ENCODE measurements at regions not wholly inside any gene's neighbourhood (a gene's known extent, or its start where the extent isn't known, plus 50 kb on each side); places are given as distances from the start of the nearest gene placed in this dataset.
"Not testable (repeated sequence)": the region's sequence is repeated elsewhere in the genome, so short reads cannot be mapped to it uniquely, and the experiment has no call there.

DNA sequence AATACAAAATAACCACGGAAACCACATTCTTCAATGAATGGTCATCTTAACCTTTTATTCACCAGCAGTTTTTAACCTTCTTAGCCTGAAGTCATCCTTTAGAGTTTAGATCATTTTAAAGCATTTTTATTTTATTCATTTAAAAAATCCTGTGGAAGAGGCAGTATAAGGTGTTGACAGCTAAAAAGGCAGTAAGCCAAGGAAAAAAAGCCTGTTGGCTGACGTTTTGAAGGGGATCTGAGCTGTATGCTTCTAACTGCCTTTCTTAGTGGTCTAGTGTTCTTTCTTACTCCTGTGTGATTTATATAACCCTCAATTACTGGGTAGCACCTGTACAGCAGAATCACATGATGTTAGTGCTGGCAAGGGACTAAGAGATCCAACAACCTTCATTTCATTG, 438.3 kb upstream of the SEL1L start:
- FAIRE-seq = no peak

DNA sequence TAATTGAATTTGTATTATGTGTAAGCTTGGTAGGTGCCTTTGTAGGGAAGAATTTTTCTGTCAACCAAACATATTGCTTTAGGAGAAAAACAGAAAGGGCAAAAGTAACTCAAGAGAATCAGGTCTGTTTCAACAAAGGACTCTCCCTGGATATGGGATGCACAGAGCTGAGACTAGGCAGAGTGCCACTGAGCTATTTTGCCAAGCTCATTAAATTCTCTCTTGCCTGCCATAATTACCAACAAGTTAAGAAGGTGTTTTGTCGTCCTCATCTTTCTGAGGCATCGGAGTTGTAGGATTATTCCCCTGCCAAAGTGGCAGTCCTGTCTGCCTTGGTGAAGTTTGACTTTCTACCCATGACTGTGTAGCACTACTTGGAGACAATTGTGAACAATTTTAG, 438.9 kb upstream of the SEL1L start:
- no peak for FAIRE-seq

DNA sequence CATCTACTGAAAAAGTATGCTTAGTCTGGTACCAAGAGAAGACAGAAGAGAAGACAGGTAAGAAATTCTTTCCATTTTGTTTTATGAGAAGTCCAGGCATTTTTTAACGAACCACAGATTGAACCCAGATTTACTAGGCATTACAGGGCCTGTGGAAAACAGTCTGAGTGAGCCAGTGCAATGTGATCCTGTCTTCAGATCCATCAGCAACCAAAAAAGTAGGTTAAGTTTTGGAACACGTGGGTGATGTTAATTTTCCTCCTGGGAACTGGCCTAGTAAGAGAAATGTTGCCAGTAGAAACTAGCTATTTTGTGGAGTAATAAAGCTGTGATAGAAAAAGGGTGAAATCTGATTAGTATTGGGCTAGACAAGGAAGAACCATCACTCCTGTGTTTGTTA, 440.9 kb upstream of the SEL1L start:
- no peak for FAIRE-seq

DNA sequence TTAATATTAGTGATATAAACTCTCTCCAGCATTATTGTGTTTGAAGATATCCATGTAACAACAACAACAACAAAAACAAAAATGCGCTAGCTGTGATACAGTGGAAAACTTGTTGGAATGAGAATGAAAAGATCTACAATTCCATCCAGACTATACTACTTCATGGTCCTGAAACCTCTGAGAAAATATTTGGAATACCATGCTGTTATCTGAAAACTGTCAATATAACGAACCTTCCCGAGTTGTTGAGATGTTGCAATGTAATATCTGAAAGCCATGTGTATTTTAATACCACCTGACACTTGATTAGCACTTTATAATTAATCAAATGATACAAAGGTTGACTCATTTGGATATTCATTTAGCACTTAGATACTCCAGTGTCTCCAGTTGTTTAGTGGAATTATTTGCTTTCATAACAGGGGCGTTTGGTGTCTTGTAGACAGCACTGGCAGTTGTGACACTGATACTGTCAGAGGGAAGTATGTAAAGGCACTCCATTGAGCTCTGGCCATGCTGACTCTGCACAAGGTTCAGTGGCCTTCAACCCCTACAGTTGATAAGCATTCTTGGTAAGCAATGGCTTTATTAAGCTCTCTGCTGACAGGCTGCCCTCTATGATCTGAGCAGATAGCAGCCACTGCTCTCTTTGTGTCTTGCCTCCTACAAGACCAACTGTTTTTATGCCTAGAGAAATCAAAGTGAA, 447.1 kb upstream of the SEL1L start:
- no peak for FAIRE-seq

DNA sequence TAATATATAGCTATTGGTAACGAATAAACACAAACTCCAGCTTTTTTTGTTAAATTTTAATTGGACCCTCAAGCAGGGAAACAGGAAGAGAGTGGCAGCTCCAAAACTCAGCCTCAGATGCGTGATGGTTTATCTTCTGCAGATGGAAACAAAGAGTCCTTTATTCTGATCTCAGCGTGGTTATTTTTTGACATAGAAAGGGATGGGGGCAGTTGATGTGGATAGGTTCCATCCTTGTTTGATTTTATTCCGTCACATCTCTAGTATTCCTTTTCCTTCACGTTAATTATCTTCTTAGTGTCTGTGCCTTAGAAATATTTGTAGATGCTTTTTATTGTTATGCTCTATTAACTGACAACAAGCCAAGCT, 447.6 kb upstream of the SEL1L start:
- FAIRE-seq = no peak

DNA sequence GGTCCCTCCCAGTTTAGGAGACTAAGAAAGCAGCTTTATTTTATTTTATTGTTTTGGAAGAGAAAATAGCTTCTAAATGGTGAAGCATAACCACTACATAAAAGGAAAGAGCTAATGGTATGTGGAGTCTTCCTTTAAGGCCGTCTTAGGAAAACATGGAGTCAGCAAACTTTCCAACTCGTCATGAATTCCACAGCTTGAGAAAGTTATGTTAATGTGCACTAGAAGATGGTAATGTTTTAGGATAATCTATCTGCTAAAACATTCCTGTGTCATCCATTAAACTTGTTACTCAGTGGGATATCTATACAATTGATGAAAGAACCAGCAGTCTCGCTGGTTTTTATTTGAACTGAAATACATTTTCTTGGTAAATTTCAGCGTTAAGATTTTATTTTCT, 448.4 kb upstream of the SEL1L start:
- FAIRE-seq = no peak

DNA sequence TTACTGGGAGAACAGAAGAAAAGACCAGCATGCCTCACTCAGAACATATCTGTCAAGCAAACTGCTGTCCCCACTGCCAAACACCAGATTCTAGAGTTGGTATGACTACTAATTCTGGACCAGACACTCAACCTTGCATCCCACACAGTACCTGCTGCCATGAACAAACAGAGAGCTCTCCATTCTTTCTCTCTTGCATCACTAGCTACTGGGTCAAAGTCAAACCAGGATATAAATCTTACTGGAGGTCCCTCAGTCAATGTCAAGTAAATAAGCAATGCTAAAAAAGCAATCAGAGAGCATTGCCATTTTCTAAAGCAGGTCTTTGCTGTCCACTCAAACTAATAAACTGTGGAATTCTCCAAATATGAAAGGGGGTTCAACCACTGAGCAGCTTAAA, 452.4 kb upstream of the SEL1L start:
- no peak for FAIRE-seq

DNA sequence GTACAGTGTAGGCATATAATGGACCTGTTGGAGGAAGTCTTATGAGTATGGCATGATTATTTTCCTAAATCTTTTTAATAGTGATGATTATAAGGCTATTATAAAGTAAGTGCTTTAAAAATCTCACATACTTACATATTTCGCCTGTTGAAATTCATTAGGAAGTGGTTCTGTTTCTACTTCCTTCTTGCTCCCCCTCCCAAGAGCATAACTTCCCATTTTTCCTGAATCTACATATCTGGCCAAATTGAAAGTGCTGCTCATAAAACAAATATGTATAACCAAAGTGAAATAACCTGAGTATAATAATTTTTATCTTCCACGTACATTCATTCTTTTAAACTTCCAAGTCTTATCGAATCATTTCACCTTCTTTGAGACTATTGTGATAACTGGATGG, 455.6 kb upstream of the SEL1L start:
- no peak for FAIRE-seq

DNA sequence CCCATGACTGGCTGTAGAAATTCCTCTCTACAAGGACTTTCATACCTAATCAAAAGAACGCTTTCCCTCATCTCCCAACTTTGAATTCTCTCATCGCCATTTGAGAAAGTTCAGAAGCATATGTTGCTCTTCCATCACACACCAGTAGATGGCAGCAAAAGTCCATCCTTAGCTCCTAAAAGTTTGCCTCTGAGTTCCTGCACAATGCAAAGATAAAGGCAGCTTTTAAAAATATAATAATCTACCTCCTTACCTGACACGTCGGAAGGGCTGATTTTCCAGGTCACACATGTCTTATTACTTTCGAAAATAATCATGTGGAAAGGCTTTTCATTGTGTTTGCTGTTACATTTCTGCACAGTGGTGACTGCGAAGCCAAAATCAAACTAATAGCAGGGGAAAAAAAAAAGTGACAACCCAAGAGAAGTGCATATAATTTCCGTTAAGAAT, 456.7 kb upstream of the SEL1L start:
- peak; percentile 77 for FAIRE-seq

DNA sequence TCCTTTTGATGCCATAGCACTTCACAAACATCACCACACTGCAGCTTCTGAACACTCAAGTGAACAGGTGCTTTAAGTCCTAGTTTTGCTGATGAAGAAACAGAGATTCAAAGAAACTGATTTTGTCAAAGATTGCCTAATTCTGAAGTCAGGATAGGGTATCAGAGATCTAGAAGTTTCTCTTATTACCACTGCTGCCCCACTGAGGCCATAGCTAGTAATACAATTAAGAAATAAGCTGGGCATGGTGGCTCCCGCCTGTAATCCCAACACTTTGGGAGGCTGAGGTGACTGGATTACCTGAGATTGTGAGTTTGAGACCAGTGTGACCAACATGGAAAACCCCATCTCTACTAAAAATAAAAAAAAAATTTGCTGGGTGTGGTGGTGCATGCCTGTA, 458.3 kb upstream of the SEL1L start:
- no peak for FAIRE-seq

DNA sequence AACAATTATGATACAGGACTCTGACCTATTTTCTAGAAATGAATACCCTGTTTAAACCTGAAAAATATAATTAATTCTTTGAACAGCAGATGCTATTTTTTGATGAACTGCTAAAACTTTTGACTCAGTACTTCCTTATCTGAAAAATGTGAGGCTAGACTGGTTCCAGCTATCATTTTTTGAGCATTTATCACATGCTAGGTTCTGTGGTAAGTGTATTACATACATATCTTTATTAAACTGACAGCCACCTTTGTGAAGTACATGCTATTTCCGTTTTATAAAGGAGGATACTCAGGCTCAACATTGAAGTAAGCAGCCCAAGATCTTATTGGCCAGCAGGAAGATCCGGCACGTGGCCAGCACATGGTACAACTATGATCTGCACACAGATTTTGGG, 459.8 kb upstream of the SEL1L start:
- no peak for FAIRE-seq

DNA sequence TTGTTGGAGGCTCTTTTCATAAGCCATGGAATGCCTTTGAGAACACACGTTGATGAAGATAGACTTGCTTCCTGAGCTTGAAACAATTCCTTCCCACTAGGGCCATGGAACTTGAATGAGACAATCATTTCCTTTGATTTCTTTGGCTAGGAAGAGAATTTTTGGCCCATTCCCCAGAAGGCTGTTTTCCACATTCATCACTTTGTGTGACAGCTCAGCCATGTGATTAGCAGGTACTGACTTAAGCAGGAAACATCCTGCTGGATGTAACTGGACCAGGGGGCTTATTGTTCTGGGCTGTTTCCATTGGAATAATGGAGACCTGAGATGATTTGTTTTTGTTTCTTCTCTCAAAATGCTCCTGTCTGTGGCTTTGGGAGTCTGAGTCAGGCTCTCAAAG, 469.8 kb upstream of the SEL1L start:
- no peak for FAIRE-seq

DNA sequence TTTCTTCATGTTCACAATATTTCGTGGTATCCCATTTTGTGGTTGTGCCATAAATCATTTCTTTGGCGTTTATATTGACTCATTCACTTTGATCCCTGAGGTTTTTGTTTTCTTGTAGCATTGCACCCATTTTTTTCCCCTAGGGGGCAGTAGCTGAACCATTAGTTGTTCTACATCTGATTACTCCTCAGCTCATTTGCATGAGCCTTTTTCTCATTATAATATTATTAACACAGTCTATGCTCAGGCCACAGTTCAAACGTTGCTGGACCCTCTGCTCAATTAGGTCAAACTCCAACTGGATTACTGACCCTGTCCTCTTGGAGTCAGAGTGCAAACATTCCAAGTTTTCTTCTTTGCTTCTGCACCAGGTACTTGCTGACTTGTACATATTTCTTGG, 475.4 kb upstream of the SEL1L start:
- no peak for FAIRE-seq

DNA sequence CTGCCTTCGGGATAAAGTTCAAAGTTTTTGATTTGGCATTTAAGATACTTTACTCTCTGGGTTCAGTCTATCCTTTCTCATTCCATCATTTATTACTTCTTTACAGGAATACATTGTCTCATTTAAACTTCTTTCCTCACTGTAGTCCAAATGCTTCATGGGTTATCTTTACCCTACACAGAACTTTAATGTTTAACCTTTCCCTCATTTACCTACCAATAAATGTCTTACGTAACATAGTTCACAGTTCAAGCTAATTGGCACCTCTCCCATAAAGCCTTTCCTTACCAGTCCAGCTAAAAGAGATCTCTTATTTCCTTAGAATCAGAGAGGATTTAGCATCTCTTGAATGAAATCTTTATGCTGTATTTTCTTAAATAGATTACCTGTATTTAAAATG, 476.3 kb upstream of the SEL1L start:
- FAIRE-seq = no peak

DNA sequence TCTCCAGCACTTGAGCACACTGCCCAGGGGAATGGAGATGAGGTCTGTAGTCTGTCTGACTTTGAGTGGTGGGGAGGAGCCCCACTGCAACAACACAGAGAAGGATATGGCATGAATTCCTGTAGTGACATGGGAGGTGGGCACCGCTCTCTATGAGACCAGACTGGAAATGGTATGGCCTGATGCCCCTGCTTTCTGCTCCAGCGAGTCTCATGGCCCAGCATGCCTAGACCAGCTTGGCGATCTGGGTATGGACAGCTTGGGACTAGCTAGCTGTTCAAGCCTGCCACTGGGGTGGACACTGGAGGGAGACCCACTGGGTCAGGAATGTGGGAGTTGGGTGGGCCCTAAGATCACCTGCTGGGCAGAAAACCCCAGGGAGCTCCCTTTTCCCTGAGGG, 477.8 kb upstream of the SEL1L start:
- no peak for FAIRE-seq

DNA sequence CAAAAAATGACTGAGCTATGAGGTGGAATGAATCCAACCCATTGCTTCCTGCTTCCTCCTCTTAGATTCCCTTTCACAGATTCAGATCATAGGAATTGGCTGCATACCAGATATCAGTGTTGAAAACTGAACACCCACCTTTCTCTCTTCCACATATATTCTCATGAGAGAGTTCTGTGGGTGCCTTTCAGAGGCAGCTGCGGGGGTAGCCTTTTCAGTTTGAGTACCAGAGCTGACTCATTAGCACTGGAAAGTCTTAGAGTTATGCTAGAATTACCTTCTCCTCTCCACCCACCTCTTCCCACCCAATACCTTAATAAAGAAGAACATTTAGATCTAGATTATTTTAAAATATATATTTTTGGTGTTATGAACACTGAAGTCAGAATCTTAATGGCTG, 495.4 kb upstream of the SEL1L start:
- FAIRE-seq = no peak

DNA sequence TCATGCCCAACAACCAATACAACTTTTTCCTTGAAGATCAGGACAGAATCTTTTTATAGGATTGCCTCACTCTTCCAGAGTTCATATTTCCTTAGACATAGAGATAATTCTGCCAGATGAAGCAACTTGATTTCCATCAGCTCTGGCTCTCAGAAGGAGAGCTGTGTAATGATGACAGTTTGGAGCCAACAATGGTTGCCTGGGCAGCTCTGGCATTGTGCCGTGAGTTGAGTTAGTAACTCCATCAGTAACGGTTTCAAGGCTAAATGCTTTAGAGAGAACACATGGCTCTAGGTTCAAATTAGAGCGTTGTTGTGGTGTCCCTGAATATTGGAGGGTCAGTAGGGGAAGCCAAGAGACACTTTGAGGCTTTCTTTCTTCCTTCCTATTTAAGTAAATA, 501.7 kb upstream of the SEL1L start:
- no peak for FAIRE-seq

DNA sequence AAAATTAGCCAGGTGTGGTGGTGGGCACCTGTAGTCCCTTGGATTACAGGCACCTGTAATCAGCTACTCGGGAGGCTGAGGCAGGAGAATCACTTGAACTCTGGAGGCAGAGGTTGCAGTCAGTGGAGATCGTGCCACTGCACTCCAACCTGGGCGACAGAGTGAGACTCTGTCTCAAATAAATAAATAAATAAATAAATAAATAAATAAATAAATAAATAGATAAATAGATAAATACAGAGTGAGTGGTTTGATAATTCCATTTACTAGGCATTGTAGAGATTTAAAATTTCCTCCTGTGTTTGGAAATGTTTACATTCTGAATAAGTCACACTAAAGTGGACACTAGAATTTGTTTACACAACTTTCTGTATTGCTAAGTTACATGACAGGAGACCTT, 504.4 kb upstream of the SEL1L start:
- FAIRE-seq = not testable (repeated sequence)

DNA sequence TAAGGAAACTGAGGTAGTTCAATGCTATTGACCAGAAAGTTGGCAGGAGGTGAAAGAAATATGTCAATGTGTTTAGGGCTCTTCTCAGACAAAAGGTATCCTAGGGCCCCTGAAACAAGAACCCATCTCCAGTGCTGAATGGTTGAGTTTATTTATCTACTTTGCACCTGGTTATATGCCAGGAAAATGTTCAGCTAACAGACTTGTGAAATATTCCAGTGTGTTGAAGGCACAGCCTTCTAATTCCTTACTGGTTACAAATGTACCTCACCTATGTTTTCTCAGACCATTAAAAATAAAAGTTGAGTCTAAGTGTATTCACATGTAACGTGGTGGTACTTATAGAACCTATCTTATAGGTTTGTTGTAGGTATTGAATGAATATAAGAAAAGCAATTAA, 511.7 kb upstream of the SEL1L start:
- no peak for FAIRE-seq

DNA sequence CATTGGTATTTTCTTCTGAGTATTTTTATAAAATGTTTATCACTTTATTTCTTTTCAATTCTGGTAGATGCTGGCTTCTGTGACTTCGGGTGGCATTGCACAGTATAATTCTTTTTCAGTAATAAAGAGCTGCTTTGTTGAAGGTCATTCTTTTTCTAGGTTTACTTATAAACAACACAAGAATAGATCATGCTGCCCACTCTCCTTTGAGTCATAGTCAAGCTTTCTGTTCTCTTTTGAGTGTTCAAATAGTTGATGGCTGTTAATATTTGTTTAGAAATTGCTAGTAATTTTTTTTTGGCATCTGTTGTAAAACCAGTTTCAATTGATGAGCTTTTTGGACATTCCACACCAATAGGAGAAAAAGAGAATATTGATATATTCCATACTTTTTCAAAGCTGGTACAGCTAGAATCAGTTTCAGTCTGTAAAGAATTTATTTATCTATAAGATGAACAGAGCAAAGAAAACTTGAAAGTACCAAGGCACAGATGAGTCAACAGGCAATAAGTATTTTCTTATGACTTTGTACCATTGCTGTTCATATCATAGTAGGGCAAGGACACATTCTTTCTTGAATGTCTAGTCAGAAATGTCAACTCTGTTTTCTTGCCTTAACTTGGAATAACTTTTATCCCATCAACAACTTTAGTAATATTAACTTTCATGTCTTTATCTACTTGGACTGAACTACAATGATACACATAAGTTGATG, 513.0 kb upstream of the SEL1L start:
- no peak for FAIRE-seq

DNA sequence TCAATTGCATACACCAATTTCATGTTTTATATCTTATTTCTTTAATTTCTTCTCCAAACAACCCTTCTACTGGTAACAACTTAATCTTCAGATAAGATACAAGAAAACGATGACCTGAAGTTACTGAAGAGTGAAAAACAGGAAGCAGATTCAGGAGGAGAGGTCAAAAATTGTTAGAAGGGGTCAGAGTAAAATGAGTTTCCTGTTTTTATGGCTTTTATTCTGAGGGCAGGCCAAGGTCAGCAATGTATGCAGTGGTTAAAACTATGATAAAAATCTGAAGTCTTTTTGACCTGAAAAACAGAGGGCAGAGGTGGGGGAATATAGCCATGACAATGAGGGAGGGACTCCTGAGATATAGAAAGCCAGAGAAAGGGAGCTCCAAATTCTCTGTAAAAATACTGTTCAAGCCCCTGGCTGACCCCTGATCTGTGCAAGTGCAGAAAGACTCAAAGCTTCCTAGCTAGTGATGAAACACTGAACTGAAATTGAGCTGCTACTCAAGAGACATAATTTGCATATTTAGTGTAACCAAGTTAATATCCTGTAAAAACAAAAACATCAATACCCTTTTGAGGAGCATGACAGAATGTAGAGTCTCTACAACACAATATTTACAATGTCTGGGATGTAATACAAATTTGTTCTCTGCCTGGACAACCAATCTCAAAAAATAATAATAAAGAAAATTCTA, 514.3 kb upstream of the SEL1L start:
- no peak for FAIRE-seq

DNA sequence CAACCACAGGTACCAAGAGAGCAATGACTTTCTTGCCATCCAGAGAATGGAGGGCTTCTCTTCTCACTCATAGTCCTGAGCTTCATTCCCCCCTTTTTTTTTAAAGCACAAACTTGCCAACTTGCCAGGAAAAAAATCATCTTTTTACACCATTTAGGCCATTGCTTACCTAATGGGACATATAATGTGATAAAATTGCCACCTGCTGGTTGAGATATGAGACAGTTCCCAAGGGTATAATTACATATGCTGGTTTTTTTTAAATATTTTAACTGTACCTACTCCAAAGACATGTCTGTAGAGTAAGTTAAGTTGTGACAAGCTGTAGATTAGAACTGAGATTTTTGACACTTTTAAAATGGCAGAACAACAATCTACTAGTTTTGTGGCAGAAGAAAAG, 519.1 kb upstream of the SEL1L start:
- no peak for FAIRE-seq

DNA sequence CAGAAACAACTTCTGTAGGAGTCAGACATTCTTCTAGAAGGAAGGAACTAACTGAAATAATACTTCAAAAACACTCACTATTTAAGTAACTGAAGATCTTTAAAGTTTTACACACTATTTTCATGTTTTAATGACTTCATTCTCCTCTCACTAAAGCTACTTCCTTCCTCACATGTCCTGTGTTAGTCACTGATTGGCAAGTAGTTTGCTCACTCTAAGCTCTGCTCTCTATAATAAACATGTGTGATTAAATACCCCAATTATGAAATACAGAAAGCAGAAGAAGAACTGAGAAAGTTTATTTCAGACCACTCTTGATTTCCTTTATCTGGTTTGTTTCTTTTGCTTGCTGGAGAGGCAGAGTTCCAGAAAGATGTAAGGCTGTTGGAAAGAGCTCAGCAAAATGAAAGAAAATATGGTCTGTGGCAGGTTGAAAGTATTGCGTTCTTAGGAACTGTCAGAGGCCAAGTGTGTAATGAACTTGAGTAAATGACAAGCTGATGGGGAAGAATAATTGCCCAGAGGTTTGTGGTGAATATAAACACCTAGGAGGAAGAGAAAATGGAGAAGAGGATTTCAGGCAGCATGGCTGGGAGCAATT, 522.0 kb upstream of the SEL1L start:
- FAIRE-seq = no peak

DNA sequence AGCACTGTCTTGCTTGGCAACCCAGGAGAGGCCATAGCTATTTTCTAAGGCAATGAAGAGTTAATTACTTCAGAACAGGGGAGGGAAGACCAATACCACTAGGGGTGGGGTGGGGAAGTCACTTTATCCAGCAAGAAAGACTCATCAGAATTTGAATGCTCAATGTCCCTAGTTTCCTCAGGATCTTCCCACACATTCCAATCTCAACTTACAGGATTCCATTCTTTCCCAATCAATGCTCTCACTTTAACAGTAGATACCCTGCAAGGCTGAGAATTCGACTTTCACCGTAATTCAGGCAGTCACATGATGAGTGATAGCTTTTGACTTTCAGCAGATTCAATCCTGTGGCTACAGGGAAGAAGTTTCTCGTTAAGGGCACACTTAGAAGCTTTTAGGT, 526.6 kb upstream of the SEL1L start:
- no peak for FAIRE-seq
